Loucy (cell line): ENCODE measurements at regions not wholly inside any gene's neighbourhood (a gene's known extent, or its start where the extent isn't known, plus 50 kb on each side); places are given as distances from the start of the nearest gene placed in this dataset.
"Not testable (repeated sequence)": the region's sequence is repeated elsewhere in the genome, so short reads cannot be mapped to it uniquely, and the experiment has no call there.

ENCODE experiments used
- EZH2phosphoT487 ChIP-seq: fragments of 200-600 bp; IDR thresholded peaks from 2 replicates; pipeline ENCODE4 v1.6.1; 2018; ENCODE audit warnings: antibody characterized with exemption, mild to moderate bottlenecking, moderate library complexity, borderline replicate concordance
- TF ChIP-seq, protein P1 (sequence below): fragments of 200-600 bp; sonication (generic); conservative IDR thresholded peaks from 2 replicates; pipeline ENCODE4 v1.5.1; 2014; ENCODE audit warnings: mild to moderate bottlenecking, antibody characterized with exemption, low read length

DNA sequence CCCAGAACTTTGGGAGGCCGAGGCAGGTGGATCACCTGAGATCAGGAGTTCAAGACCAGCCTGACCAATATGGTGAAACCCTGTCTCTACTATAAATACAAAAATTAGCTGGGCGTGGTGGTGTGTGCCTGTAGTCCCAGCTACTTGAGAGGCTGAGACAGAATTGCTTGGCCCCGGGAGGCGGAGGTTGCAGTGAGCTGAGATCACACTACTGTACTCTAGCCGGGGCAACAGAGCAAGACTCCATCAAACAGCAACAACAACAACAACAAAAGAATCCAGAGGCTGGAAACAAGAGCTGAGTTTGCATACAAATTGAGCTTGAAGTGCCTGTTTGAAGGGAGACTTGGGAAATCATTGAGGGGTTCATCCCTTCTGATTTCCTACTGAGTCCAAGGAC is 52.9 kb upstream of the TAC4 start:
- TF ChIP-seq, protein P1, sequence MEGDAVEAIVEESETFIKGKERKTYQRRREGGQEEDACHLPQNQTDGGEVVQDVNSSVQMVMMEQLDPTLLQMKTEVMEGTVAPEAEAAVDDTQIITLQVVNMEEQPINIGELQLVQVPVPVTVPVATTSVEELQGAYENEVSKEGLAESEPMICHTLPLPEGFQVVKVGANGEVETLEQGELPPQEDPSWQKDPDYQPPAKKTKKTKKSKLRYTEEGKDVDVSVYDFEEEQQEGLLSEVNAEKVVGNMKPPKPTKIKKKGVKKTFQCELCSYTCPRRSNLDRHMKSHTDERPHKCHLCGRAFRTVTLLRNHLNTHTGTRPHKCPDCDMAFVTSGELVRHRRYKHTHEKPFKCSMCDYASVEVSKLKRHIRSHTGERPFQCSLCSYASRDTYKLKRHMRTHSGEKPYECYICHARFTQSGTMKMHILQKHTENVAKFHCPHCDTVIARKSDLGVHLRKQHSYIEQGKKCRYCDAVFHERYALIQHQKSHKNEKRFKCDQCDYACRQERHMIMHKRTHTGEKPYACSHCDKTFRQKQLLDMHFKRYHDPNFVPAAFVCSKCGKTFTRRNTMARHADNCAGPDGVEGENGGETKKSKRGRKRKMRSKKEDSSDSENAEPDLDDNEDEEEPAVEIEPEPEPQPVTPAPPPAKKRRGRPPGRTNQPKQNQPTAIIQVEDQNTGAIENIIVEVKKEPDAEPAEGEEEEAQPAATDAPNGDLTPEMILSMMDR, result not testable (repeated sequence)
- TF ChIP-seq EZH2phosphoT487, result not testable (repeated sequence)
